Activated CD4-positive, CD25-positive, alpha-beta regulatory T cell (primary cell): ENCODE measurements at regions not wholly inside any gene's neighbourhood (a gene's known extent, or its start where the extent isn't known, plus 50 kb on each side); places are given as distances from the start of the nearest gene placed in this dataset.
"Not testable (repeated sequence)": the region's sequence is repeated elsewhere in the genome, so short reads cannot be mapped to it uniquely, and the experiment has no call there.

Experiments
- DNase-seq, 4 experiments: peaks; one replicate each; lab custom pipeline; 2025; lab: John Stamatoyannopoulos, UW

- DNase-seq, result not testable (repeated sequence)
Observed at GRCh38 chr10:42187501-42188195, 450.7 kb downstream of the ZNF33B start.

GRCh38 chr10:42177793-42178689, 460.3 kb downstream of the ZNF33B start:
- DNase-seq, result not testable (repeated sequence)

- no peak for DNase-seq
Observed at GRCh38 chr10:42177077-42177792, 461.1 kb downstream of the ZNF33B start.

- no peak for DNase-seq
Observed at GRCh38 chr10:42150428-42151061, 487.8 kb downstream of the ZNF33B start.

- DNase-seq, result no peak
Observed at GRCh38 chr10:42149722-42150427, 488.5 kb downstream of the ZNF33B start.

- no peak for DNase-seq
Observed at GRCh38 chr10:42149027-42149700, 489.2 kb downstream of the ZNF33B start.

GRCh38 chr10:42146165-42146564, 492.2 kb downstream of the ZNF33B start:
- not testable (repeated sequence) for DNase-seq

GRCh38 chr10:42138023-42138422, 500.3 kb downstream of the ZNF33B start:
- not testable (repeated sequence) for DNase-seq

- DNase-seq, result no peak
Observed at GRCh38 chr10:42113158-42113450, 525.3 kb downstream of the ZNF33B start.

GRCh38 chr10:42112331-42113157, 525.8 kb downstream of the ZNF33B start:
- DNase-seq, result no peak

GRCh38 chr10:42111661-42112330, 526.6 kb downstream of the ZNF33B start:
- DNase-seq, result no peak

- no peak for DNase-seq
Observed at GRCh38 chr10:42111076-42111475, 527.3 kb downstream of the ZNF33B start.
